T-helper 2 cell treated with Interferon-gamma antibody and Interleukin-4, amounts not matched to agents 100 ng/mL and 5 ng/mL, for 36 hours (primary cell): ENCODE measurements at regions not wholly inside any gene's neighbourhood (a gene's known extent, or its start where the extent isn't known, plus 50 kb on each side); places are given as distances from the start of the nearest gene placed in this dataset.

ENCODE experiments used
- intact Hi-C: fragments of 100-400 bp; cut with micrococcal nuclease; formaldehyde crosslinking; loops from one replicate; pipeline ENCODE4 v1.15.1; 2023

- intact Hi-C loops = no loop called here
These were observed 160.3 kb upstream of the SYT13 start for GRCh38 chr11:45446434-45446833.

- intact Hi-C loops = no loop called here
These were observed 158.7 kb upstream of the SYT13 start for GRCh38 chr11:45444796-45445195.

- intact Hi-C loops = no loop called here
These were observed 154.0 kb upstream of the SYT13 start for GRCh38 chr11:45440111-45440510.

GRCh38 chr11:45436966-45437365 lies 150.8 kb upstream of the SYT13 start:
- intact Hi-C loops = no loop called here

- intact Hi-C loops = no loop called here
These were observed 150.0 kb upstream of the SYT13 start for GRCh38 chr11:45436118-45436517.

GRCh38 chr11:45435706-45436105 lies 149.6 kb upstream of the SYT13 start:
- intact Hi-C loops = no loop called here

- intact Hi-C loops = no loop called here
These were observed 146.8 kb upstream of the SYT13 start for GRCh38 chr11:45432910-45433309.

GRCh38 chr11:45432100-45432499 lies 146.0 kb upstream of the SYT13 start:
- intact Hi-C loops = no loop called here

- intact Hi-C loops = no loop called here
These were observed 145.2 kb upstream of the SYT13 start for GRCh38 chr11:45431046-45432018.

- intact Hi-C loops = no loop called here
These were observed 144.2 kb upstream of the SYT13 start for GRCh38 chr11:45430361-45430760.

GRCh38 chr11:45429719-45430118 lies 143.6 kb upstream of the SYT13 start:
- intact Hi-C loops = no loop called here

GRCh38 chr11:45428541-45429230 lies 142.5 kb upstream of the SYT13 start:
- intact Hi-C loops = no loop called here

GRCh38 chr11:45428116-45428515 lies 142.0 kb upstream of the SYT13 start:
- intact Hi-C loops = no loop called here

GRCh38 chr11:45424411-45425180 lies 138.5 kb upstream of the SYT13 start:
- intact Hi-C loops = no loop called here

GRCh38 chr11:45423475-45424120 lies 137.5 kb upstream of the SYT13 start:
- intact Hi-C loops = no loop called here

- intact Hi-C loops = no loop called here
These were observed 136.9 kb upstream of the SYT13 start for GRCh38 chr11:45423036-45423435.

GRCh38 chr11:45414088-45414487 lies 127.9 kb upstream of the SYT13 start:
- intact Hi-C loops = no loop called here

- intact Hi-C loops = no loop called here
These were observed 127.2 kb upstream of the SYT13 start for GRCh38 chr11:45413156-45413858.

- intact Hi-C loops = no loop called here
These were observed 126.4 kb upstream of the SYT13 start for GRCh38 chr11:45412521-45412920.

GRCh38 chr11:45412051-45412471 lies 125.9 kb upstream of the SYT13 start:
- intact Hi-C loops = no loop called here
